HCT116 (cell line): ENCODE measurements at regions not wholly inside any gene's neighbourhood (a gene's known extent, or its start where the extent isn't known, plus 50 kb on each side); places are given as distances from the start of the nearest gene placed in this dataset.

Experiments
- ATAC-seq: fragments of 200-7000 bp; cut with Tn5 transposase; 2 replicates; pipeline ENCODE4 v1.9.1; 2020; ENCODE audit warnings: mild to moderate bottlenecking, moderate library complexity
- BruUV-seq: library from RNA; stranded (reverse); fragments of 400-500 nt; replicated peaks from 2 replicates; lab custom pipeline; 2021; lab: Mats Ljungman, UMichigan
- CTCF ChIA-PET: fragments of 300-600 bp; sonication (Branson Sonifier 250); formaldehyde crosslinking; loops from one replicate; lab custom pipeline; 2021; ENCODE audit warnings: antibody characterized with exemption; lab: Charles Lee
- POLR2A ChIA-PET: fragments of 300-600, 350-600 bp; sonication (Branson Sonifier 250); formaldehyde crosslinking; loops from one replicate; lab custom pipeline; 2021; ENCODE audit warnings: antibody characterized with exemption; lab: Charles Lee
- RAD21 ChIA-PET, 2 experiments: fragments of 300-600 bp; sonication (Branson Sonifier 250); formaldehyde crosslinking; loops; one replicate each; lab custom pipeline; 2023; ENCODE audit warnings: low total read pairs in 2 of 2; ENCODE audit not compliant: uncharacterized antibody in 2 of 2, unreplicated experiment in 2 of 2, low non-redundant PET in 1 of 2; lab: Charles Lee
- DNase-seq: peaks from one replicate; pipeline ENCODE4 v3.0.0-alpha.2; 2010; ENCODE audit warnings: low read depth, low spot score
- H2AFZ ChIP-seq: fragments of 200-600 bp; shearing (Covaris generic), sonication (generic); 2 replicates; pipeline ENCODE4 v1.6.1; 2017; ENCODE audit warnings: low read depth, mixed run types, mixed read lengths, antibody characterized with exemption, low read length; ENCODE audit not compliant: poor library complexity, severe bottlenecking
- H3K27ac ChIP-seq: 2 replicates; pipeline ENCODE4 v1.5.1; 2012; ENCODE audit warnings: low read depth, low read length
- H3K27me3 ChIP-seq: fragments of 200-600 bp; sonication (generic); 2 replicates; pipeline ENCODE4 v1.6.1; 2016; ENCODE audit warnings: mixed run types, low read length, mixed read lengths; ENCODE audit not compliant: insufficient read depth
- H3K36me3 ChIP-seq, 2 experiments: fragments of 200-500 bp in 1 of 2; fragments of 200-600 bp in 1 of 2; sonication (Bioruptor generic) in 1 of 2; sonication (generic) in 1 of 2; 2 replicates each; pipeline versions ENCODE4 v1.5.1 to v1.6.1; 2014 to 2016; ENCODE audit warnings: low read length in 2 of 2, inconsistent platforms in 1 of 2, mixed read lengths in 1 of 2, mixed run types in 1 of 2; ENCODE audit not compliant: insufficient read depth in 2 of 2, control insufficient read depth in 1 of 2
- H3K4me1 ChIP-seq, 2 experiments: fragments of 200-600 bp in 1 of 2; sonication (generic) in 1 of 2; 2 replicates each; pipeline versions ENCODE4 v1.5.1 to v1.6.1; 2012 to 2017; ENCODE audit warnings: low read length in 2 of 2, inconsistent platforms in 1 of 2, mild to moderate bottlenecking in 1 of 2, mixed read lengths in 1 of 2, mixed run types in 1 of 2, moderate library complexity in 1 of 2; ENCODE audit not compliant: insufficient read depth in 2 of 2, control insufficient read depth in 1 of 2
- H3K4me2 ChIP-seq: fragments of 200-600 bp; sonication (generic); 2 replicates; pipeline ENCODE4 v1.6.1; 2017; ENCODE audit warnings: mixed run types, low read length, mixed read lengths
- H3K4me3 ChIP-seq, 2 experiments: fragments of 200-600 bp in 1 of 2; sonication (generic) in 1 of 2; replicated peaks in 1 of 2; 2 replicates each; pipeline ENCODE4 v1.5.1; 2011 to 2016; ENCODE audit warnings: low read length in 2 of 2, control low read depth in 1 of 2, low read depth in 1 of 2, mild to moderate bottlenecking in 1 of 2, mixed read lengths in 1 of 2, mixed run types in 1 of 2
- H3K79me2 ChIP-seq: fragments of 200-600 bp; sonication (generic); 2 replicates; pipeline ENCODE4 v1.6.1; 2017; ENCODE audit warnings: mild to moderate bottlenecking, mixed run types, low read length, moderate library complexity, mixed read lengths; ENCODE audit not compliant: insufficient read depth
- H3K9ac ChIP-seq: fragments of 200-600 bp; sonication (generic); 2 replicates; pipeline ENCODE4 v1.6.1; 2016; ENCODE audit warnings: low read length, mixed read lengths
- H3K9me2 ChIP-seq: fragments of 200-600 bp; sonication (generic), shearing (Covaris generic); 2 replicates; pipeline ENCODE4 v1.6.1; 2017; ENCODE audit warnings: mixed run types, mild to moderate bottlenecking, moderate library complexity; ENCODE audit not compliant: insufficient read depth
- H3K9me3 ChIP-seq, 2 experiments: fragments of 200-500 bp in 1 of 2; fragments of 200-600 bp in 1 of 2; sonication (Bioruptor generic) in 1 of 2; sonication (generic) in 1 of 2; 2 replicates each; pipeline ENCODE4 v1.6.1; 2014 to 2017; ENCODE audit warnings: low read length in 2 of 2, mixed read lengths in 2 of 2, inconsistent platforms in 1 of 2, low read depth in 1 of 2, mild to moderate bottlenecking in 1 of 2, mixed run types in 1 of 2, moderate library complexity in 1 of 2; ENCODE audit not compliant: control insufficient read depth in 1 of 2, insufficient read depth in 1 of 2
- H4K20me1 ChIP-seq: fragments of 200-600 bp; sonication (generic), shearing (Covaris generic); 2 replicates; pipeline ENCODE4 v1.6.1; 2017; ENCODE audit warnings: mixed run types, mild to moderate bottlenecking, moderate library complexity; ENCODE audit not compliant: insufficient read depth
- ATF3 ChIP-seq: IDR thresholded peaks from 2 replicates; pipeline ENCODE4 v1.6.1; 2012
- CBX3 ChIP-seq: IDR thresholded peaks from 2 replicates; pipeline ENCODE4 v1.6.1; 2012; ENCODE audit warnings: low read depth
- EGR1 ChIP-seq: IDR thresholded peaks from 2 replicates; pipeline ENCODE4 v1.6.1; 2012; ENCODE audit warnings: low read depth
- EZH2 ChIP-seq: fragments of 200-600 bp; sonication (generic); IDR thresholded peaks from 2 replicates; pipeline ENCODE4 v1.6.1; 2017; ENCODE audit warnings: antibody characterized with exemption, mixed run types
- POLR2AphosphoS5 ChIP-seq: IDR thresholded peaks from 2 replicates; pipeline ENCODE4 v1.6.1; 2011; ENCODE audit warnings: mild to moderate bottlenecking, low read depth, low read length, moderate library complexity
- RAD21 ChIP-seq: IDR thresholded peaks from 2 replicates; pipeline ENCODE4 v1.6.1; 2012; ENCODE audit warnings: low read depth, mild to moderate bottlenecking
- SIN3A ChIP-seq: IDR thresholded peaks from 2 replicates; pipeline ENCODE4 v1.6.1; 2012; ENCODE audit warnings: low read depth
- SP1 ChIP-seq: IDR thresholded peaks from 2 replicates; pipeline ENCODE4 v1.6.1; 2012; ENCODE audit warnings: low read depth
- SRF ChIP-seq: IDR thresholded peaks from 2 replicates; pipeline ENCODE4 v1.6.1; 2012; ENCODE audit warnings: low read depth
- TCF7L2 ChIP-seq: IDR thresholded peaks from 2 replicates; pipeline ENCODE4 v1.7.0; 2011; ENCODE audit warnings: borderline replicate concordance, inconsistent platforms; ENCODE audit not compliant: insufficient read depth, insufficient read length; ENCODE audit errors: extremely low read depth
- intact Hi-C: fragments of 100-400 bp; cut with micrococcal nuclease; formaldehyde crosslinking; loops from 2 replicates; pipeline ENCODE4 v1.10.0; 2022
- TF ChIP-seq, protein P1 (sequence below): IDR thresholded peaks from 2 replicates; pipeline ENCODE4 v1.6.1; 2012
- TF ChIP-seq, protein P2 (sequence below): IDR thresholded peaks from 2 replicates; pipeline ENCODE4 v1.6.1; 2011; ENCODE audit warnings: mild to moderate bottlenecking, low read length, moderate library complexity; ENCODE audit not compliant: insufficient replicate concordance; ENCODE audit errors: extremely low read depth
- TF ChIP-seq, protein P3 (sequence below): IDR thresholded peaks from 2 replicates; pipeline ENCODE4 v1.6.1; 2012; ENCODE audit warnings: low read depth

- no peaks in the 10 kb centered on the region for H3K36me3 ChIP-seq
- no peak for TF ChIP-seq EGR1
- no peak for TF ChIP-seq CBX3
- TF ChIP-seq ATF3, result no peak
- no peak for TF ChIP-seq POLR2AphosphoS5
- TF ChIP-seq, protein P1, sequence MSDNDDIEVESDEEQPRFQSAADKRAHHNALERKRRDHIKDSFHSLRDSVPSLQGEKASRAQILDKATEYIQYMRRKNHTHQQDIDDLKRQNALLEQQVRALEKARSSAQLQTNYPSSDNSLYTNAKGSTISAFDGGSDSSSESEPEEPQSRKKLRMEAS, result no peak
- no peak for TF ChIP-seq RAD21
- no peak for TF ChIP-seq EZH2
- TF ChIP-seq SRF, result no peak
- BruUV-seq, result no TSS peak
- H3K79me2 ChIP-seq, result no peaks in the 10 kb centered on the region
- no peak overlapping the region for H3K27ac ChIP-seq
- H3K4me1 ChIP-seq, result no peaks in the 10 kb centered on the region
- no peaks in the 10 kb centered on the region for H3K9me3 ChIP-seq
- no peak overlapping the region for H3K9ac ChIP-seq
- RAD21 ChIA-PET, result no interaction called here
- CTCF ChIA-PET, result no interaction called here
- DNase-seq (no peak), ATAC-seq (no peak)
- H3K9me2 ChIP-seq, result no peaks in the 10 kb centered on the region
- intact Hi-C loops, result no loop called here
- H3K4me3 ChIP-seq, result no peak overlapping the region
- no peak overlapping the region for H2AFZ ChIP-seq
- H3K27me3 ChIP-seq, result no peaks in the 10 kb centered on the region
- no peak overlapping the region for H3K4me2 ChIP-seq
- no peaks in the 10 kb centered on the region for H4K20me1 ChIP-seq
- POLR2A ChIA-PET, result no interaction called here
Measured at GRCh38 chr13:82925114-82925513, 957.2 kb downstream of the SLITRK1 start.

DNA sequence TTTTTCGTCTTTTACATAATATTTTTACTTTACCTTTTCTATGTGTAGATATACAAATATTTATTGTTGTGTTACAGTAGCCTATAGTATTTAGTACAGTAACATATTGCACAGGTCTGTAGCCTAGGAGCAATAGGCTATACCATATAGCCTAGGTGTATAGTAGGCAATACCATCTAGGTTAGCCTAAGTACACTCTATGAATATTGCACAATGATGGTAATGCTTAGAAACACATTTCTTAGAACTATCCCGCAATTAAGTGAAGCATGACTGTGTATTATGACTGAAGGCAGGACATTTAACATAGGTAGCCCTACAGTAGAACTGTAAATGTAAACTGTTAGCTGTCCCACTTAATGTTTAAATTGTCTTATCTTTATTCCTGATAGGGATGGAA is 964.3 kb downstream of the SLITRK1 start:
- H3K9me2 ChIP-seq, result no peaks in the 10 kb centered on the region
- no peaks in the 10 kb centered on the region for H3K79me2 ChIP-seq
- BruUV-seq, result no TSS peak
- intact Hi-C loops, result no loop called here
- ChIA-PET CTCF (no interaction called here), RAD21 (no interaction called here), POLR2A (no interaction called here)
- no peak overlapping the region for H3K27ac ChIP-seq
- H3K9me3 ChIP-seq, result 0 out of 4 replicates have a peak, but pooled peaks cover 0 to 4% of the 10 kb centered on the region in 2 experiments
- no peaks in the 10 kb centered on the region for H3K27me3 ChIP-seq
- no peak overlapping the region for H3K4me3 ChIP-seq
- no peak overlapping the region for H3K9ac ChIP-seq
- no peak overlapping the region for H3K4me2 ChIP-seq
- no peak for ATAC-seq
- no peaks in the 10 kb centered on the region for H4K20me1 ChIP-seq
- no peak for DNase-seq
- H3K36me3 ChIP-seq, result no peaks in the 10 kb centered on the region
- H3K4me1 ChIP-seq, result no peaks in the 10 kb centered on the region
- TF ChIP-seq SP1, result no peak
- no peak for TF ChIP-seq TCF7L2
- TF ChIP-seq, protein P2, sequence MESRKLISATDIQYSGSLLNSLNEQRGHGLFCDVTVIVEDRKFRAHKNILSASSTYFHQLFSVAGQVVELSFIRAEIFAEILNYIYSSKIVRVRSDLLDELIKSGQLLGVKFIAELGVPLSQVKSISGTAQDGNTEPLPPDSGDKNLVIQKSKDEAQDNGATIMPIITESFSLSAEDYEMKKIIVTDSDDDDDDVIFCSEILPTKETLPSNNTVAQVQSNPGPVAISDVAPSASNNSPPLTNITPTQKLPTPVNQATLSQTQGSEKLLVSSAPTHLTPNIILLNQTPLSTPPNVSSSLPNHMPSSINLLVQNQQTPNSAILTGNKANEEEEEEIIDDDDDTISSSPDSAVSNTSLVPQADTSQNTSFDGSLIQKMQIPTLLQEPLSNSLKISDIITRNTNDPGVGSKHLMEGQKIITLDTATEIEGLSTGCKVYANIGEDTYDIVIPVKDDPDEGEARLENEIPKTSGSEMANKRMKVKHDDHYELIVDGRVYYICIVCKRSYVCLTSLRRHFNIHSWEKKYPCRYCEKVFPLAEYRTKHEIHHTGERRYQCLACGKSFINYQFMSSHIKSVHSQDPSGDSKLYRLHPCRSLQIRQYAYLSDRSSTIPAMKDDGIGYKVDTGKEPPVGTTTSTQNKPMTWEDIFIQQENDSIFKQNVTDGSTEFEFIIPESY, result no peak
- TF ChIP-seq SIN3A, result no peak
- TF ChIP-seq, protein P3, sequence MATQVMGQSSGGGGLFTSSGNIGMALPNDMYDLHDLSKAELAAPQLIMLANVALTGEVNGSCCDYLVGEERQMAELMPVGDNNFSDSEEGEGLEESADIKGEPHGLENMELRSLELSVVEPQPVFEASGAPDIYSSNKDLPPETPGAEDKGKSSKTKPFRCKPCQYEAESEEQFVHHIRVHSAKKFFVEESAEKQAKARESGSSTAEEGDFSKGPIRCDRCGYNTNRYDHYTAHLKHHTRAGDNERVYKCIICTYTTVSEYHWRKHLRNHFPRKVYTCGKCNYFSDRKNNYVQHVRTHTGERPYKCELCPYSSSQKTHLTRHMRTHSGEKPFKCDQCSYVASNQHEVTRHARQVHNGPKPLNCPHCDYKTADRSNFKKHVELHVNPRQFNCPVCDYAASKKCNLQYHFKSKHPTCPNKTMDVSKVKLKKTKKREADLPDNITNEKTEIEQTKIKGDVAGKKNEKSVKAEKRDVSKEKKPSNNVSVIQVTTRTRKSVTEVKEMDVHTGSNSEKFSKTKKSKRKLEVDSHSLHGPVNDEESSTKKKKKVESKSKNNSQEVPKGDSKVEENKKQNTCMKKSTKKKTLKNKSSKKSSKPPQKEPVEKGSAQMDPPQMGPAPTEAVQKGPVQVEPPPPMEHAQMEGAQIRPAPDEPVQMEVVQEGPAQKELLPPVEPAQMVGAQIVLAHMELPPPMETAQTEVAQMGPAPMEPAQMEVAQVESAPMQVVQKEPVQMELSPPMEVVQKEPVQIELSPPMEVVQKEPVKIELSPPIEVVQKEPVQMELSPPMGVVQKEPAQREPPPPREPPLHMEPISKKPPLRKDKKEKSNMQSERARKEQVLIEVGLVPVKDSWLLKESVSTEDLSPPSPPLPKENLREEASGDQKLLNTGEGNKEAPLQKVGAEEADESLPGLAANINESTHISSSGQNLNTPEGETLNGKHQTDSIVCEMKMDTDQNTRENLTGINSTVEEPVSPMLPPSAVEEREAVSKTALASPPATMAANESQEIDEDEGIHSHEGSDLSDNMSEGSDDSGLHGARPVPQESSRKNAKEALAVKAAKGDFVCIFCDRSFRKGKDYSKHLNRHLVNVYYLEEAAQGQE, result no peak
- no peak for TF ChIP-seq EZH2
- no peak overlapping the region for H2AFZ ChIP-seq
